CD4-positive, alpha-beta T cell treated with Interleukin-17A for 4 hours (primary cell): ENCODE measurements at regions not wholly inside any gene's neighbourhood (a gene's known extent, or its start where the extent isn't known, plus 50 kb on each side); places are given as distances from the start of the nearest gene placed in this dataset.
"Not testable (repeated sequence)": the region's sequence is repeated elsewhere in the genome, so short reads cannot be mapped to it uniquely, and the experiment has no call there.

Source experiments
- DNase-seq: peaks from one replicate; pipeline ENCODE4 v3.0.0-alpha.2; 2020; ENCODE audit warnings: mixed read lengths

GRCh38 chr14:37712476-37712860 lies 117.0 kb downstream of the TTC6 start:
- not testable (repeated sequence) for DNase-seq

GRCh38 chr14:37712976-37713431 lies 117.6 kb downstream of the TTC6 start:
- no peak for DNase-seq

- DNase-seq, result no peak
Observed at GRCh38 chr14:37720131-37720530, 124.7 kb downstream of the TTC6 start.

- no peak for DNase-seq
Observed at GRCh38 chr14:37721976-37722659, 126.7 kb downstream of the TTC6 start.

GRCh38 chr14:37723515-37723914 lies 128.1 kb downstream of the TTC6 start:
- DNase-seq, result no peak

- DNase-seq, result no peak
Observed at GRCh38 chr14:37726708-37727107, 131.3 kb downstream of the TTC6 start.

- no peak for DNase-seq
Observed at GRCh38 chr14:37729218-37729617, 133.8 kb downstream of the TTC6 start.

- DNase-seq, result no peak
Observed at GRCh38 chr14:37731094-37731493, 135.7 kb downstream of the TTC6 start.

- no peak for DNase-seq
Observed at GRCh38 chr14:37745657-37746056, 150.2 kb downstream of the TTC6 start.

- DNase-seq, result no peak
Observed at GRCh38 chr14:37746140-37746832, 150.9 kb downstream of the TTC6 start.

- no peak for DNase-seq
Observed at GRCh38 chr14:37753459-37753858, 158.0 kb downstream of the TTC6 start.

- DNase-seq, result not testable (repeated sequence)
Observed at GRCh38 chr14:37760275-37760674, 164.8 kb downstream of the TTC6 start.

GRCh38 chr14:37763266-37763665 lies 167.8 kb downstream of the TTC6 start:
- no peak for DNase-seq

GRCh38 chr14:37772283-37772682 lies 176.9 kb downstream of the TTC6 start:
- DNase-seq, result not testable (repeated sequence)

GRCh38 chr14:37776791-37777499 lies 181.5 kb downstream of the TTC6 start:
- DNase-seq, result no peak

GRCh38 chr14:37778135-37778943 lies 182.9 kb downstream of the TTC6 start:
- no peak for DNase-seq

- no peak for DNase-seq
Observed at GRCh38 chr14:37779480-37779879, 184.1 kb downstream of the TTC6 start.

- DNase-seq, result not testable (repeated sequence)
Observed at GRCh38 chr14:37780731-37781130, 185.3 kb downstream of the TTC6 start.

GRCh38 chr14:37784203-37784826 lies 188.9 kb downstream of the TTC6 start:
- DNase-seq, result not testable (repeated sequence)

GRCh38 chr14:37784827-37785223 lies 189.4 kb downstream of the TTC6 start:
- not testable (repeated sequence) for DNase-seq

GRCh38 chr14:37785298-37785697 lies 189.9 kb downstream of the TTC6 start:
- not testable (repeated sequence) for DNase-seq

GRCh38 chr14:37786114-37786625 lies 190.7 kb downstream of the TTC6 start:
- DNase-seq, result not testable (repeated sequence)
